G401.6 (cell line): ENCODE measurements at regions not wholly inside any gene's neighbourhood (a gene's known extent, or its start where the extent isn't known, plus 50 kb on each side); places are given as distances from the start of the nearest gene placed in this dataset.

Experiments
- FAIRE-seq: peaks from 2 replicates; lab custom pipeline; 2012; peaks lifted over from hg19 to GRCh38; lab: Jason Lieb, UNC

DNA sequence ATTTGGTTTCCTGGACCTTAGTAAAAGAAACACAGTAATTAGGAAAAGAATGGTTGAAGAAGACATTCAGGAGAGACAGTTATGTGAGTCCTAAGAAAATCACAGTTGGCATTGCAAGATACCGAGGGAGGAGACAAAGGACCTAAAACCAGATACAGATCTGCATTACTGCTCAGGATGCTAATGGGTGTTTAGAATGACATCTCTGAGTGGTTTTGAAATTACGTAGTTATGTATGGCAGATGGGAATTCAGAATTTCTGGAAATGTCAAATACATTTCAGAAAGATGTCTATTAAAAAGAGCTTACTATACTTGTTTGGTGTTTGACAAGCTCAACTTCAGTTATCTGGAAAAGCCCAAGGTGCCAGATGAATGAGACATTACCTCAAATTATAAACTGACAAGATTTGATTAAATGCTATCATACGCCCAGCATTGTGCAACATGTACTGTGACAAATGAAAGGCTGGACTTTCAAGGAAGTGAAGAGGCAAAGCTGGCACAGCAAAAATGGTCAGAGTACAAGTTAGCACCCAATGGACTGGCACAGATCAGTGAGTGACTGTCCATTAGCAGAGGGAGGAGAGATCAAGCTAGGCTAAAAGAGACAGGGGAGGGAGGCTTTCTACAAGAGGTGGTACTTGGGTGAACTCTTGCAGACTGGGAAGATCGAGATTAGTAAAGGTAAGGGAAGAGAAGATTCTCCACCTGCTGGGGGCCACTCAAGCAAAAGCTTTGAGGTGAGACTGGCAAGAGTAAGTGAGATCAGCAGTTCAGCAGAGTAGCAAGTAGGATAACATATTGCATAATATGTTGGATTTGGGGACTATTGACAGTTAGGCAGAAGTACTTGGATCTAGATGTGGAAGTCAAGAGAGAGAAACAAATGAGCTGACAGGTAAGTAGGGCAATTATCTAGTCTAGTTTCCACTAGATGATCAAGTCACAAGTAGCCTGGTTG is 168.9 kb downstream of the CYRIA start:
- FAIRE-seq: no peak

DNA sequence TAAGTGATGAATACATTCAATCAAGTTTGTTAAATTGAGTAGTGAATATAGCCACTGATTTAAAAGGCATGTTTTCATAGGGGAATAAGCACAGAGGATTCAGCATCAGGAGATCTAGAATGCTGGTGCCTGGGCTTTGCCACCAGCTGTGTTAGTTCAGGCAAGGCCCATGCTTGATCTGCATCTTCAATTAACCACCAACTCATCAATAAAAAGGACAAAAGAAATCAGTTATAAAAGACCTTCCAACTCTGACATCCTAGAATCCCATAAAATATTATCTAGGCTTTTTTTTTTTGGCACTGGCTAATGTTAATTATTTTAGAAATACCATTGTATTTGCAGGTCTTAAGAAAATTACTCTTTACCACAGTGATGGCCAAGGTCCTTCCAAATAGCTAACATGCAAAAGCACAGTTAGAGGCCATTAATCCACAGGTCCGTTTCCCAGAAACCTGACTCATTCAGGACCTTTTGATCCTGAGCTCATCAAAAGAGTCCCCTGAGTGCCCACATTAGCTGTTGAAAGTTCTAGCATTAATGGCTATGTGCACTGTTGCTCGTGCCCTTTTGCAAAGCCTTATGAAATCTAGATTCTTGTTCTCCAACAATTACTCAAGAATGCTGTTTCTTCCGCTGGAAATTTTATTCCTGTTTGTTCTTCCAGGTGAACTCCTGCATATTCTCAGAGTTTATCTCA is 170.0 kb downstream of the CYRIA start:
- no peak for FAIRE-seq

DNA sequence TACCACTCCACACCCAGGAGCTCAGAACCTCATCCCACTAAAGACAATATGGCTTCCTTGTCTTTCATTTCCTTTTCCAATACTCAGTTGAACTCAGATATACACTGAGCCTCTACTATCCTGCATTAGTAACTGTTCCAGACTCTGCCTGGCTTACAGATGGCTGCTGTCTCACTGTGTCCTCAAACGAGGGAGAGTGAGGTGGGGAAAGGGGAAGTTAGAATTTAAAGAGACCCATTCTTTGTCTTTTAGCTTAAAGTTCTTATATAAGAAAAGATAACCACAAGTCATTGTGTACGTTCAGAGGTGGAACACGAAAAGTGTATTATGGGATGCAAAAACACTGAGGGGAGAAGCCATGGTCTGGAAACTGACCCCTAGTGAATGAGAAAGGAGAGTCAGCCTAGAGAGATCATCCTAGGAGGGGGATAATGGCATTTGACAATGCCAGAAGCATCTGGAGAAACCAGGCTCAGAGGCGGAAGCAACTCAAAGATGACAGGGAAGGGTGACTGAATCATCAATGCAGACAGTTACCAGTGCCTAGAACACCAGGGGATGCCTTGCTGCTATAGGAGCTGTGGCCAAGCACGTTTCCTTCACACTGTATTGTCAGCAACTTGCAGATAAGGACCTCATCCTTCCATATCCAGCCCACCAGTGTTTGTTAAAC is 170.7 kb downstream of the CYRIA start:
- FAIRE-seq: no peak

DNA sequence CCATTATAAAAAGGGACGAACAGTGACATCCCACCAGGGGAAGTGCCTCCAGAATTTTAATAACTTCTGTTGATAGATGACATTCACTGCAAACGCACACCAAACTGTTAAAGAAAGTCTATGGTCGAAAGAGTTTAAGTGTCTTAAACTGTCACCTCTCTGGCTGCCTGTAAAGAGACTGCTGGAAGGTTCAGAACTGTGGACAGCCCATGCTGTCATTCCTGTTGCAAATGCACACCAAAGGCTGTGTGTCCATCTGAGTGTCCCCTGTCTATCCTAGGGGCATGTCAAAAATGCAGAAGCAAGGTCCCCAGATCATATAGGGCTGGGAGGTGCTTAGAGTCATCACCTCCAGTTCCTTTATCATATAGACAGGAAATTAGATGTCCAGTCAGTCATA is 171.8 kb downstream of the CYRIA start:
- FAIRE-seq: no peak

DNA sequence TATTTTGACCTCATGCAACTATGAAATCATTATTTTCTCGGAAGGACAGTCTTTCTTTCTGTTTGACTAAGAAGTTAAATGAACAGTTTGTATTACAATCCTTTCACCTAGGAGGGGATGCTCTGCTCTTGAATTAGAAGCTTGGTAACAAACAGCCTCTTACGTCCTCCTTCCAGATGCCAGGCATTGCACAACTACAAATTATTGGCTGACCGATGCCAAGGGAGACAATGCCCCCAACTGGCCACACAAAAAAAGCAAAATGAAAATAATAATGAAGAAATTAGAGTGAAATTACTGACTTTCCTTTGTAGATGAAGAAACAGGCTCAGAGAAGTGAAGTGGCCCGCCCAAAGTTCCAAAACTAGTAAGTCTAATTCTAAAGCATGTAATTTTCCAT is 177.9 kb downstream of the CYRIA start:
- FAIRE-seq: no peak

GRCh38 chr2:16485251-16485650 is 180.4 kb downstream of the CYRIA start:
- no peak for FAIRE-seq

DNA sequence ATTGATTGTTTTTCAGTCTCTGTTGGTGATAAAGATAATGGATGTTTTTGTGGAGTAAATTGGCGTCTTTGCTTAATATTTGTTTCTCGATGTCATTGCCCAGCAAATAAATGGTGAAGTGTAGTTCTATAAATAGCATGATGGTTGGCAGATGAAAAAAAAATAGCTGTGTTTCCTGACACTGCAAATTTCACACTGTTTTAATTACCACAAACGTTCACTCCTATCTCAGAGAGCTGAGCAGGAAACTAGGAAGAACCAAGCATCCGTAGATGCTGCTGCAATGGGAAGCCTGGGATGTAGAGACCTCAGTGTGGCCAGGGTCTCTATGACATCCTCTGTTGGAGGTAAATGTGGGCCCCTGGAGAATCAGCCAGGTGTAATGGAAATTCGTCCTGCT is 183.2 kb downstream of the CYRIA start:
- FAIRE-seq: no peak

GRCh38 chr2:16481351-16481750 is 184.3 kb downstream of the CYRIA start:
- no peak for FAIRE-seq

DNA sequence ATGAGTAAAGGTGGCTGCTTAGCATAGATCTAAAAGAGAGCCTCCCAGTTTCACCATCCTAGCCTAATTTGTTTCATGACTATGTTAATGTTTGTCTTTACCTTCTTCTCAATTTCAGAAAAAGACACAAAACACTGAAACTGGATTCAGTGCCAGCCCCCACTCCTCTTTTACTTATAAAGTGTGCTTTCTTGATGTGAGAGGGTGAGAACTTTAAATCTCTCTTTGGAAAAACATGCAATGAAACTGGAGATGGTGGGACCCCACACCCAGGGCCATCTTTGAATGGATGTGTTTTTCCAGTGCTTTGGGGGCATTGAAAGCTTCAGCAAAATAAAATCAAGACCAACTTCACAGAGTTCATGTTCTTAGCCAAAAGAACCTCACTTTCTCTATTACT is 185.9 kb downstream of the CYRIA start:
- FAIRE-seq: no peak

DNA sequence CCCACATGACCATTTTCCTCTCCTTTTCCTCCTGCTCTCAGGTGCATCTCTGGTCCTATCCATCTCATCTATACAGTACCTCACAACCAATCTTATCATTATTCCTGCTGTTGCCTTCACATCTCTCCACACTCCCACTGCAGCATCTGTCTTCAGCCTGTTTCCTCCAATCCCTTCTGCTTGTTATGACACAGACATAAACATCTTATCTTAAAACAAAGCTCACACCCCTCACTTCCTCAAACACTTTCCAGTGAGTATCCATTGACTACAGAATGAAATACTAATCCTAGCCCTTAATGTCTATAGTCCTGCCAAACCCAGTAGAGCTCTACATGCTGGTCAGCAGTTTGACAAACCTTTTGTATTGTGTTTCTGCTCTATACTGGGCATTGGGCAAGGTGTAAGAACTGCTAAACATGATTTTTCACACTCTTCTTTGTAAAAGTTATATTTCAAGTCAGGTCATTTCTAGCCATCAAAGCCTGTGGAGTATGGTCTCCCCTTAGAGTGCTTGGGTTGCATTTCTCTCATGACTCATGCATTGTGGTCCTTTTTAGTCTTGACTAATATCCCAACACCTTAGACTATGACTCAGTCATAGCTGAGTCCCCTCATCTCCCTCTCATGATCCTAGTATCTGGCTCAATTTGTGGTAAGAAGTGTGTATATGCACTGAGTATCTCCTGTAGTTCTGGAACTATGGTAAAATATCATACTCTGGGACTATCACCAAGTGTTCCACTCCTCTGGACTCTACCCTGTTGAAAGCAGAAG is 187.0 kb downstream of the CYRIA start:
- no peak for FAIRE-seq

- no peak for FAIRE-seq
Observed at GRCh38 chr2:16477648-16478047, 188.0 kb downstream of the CYRIA start.

DNA sequence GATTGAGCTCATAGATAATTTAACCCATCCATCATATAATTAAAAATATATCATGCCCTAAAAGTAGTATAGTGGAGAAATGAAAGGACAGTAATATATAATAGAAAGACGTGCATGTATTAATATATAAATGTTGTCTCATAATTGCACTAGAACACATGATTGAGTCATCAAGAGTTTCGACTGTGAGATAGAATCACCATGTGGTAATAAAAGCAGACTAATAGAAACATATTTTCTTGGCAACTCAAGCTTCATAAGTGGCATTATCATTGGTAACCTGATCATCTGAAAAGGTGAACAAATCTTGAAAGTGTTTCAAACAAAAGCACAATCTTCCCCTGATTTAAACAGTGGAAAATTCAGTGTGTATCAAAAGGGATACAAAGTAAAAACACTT is 188.8 kb downstream of the CYRIA start:
- FAIRE-seq: no peak

DNA sequence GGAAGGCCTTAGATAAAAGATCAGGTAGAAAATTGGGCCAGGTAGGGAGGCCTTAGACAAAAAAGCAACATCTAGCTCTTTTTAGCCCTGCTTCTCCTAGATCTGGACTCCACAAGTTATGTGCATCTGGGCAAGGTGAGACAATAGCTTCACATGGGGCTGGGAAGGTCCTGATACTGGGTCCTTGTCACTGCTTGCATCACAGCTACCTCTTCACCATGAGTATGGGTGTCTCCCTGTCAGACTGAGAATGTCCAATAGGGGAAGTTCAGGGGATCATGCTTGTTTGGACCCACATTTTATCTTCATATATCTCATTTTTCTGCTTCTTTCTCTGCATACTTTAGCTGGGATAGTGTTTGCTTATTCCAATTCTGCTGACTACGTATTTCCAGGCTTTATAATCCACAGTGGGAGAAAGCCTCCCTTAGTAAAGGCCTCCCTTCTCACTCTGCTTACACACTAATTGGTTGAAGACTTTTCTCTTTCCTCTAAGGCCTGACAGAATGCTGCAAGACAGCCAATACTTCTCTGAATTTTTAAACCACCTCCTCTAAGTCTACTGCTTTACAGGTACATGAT is 189.6 kb downstream of the CYRIA start:
- FAIRE-seq: no peak

GRCh38 chr2:16475586-16475985 is 190.0 kb downstream of the CYRIA start:
- no peak for FAIRE-seq

GRCh38 chr2:16473575-16473974 is 192.1 kb downstream of the CYRIA start:
- no peak for FAIRE-seq

- no peak for FAIRE-seq
Observed at GRCh38 chr2:16470936-16471490, 194.6 kb downstream of the CYRIA start.

DNA sequence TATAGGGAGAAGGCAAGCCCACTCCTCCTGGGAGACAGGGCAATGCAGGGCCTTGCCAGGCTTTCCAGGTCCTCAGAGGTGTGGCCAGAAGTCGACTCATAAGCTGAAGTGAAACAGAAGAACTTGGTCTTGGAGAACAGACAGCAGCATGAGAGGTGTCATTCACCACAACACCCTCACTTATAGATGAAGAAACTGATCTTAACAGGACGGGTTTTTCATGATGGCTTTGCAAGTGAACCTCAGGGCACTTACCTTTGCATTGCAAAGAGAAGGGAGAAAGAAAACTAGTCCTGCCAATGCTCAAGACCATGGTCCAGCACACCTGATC is 198.8 kb downstream of the CYRIA start:
- no peak for FAIRE-seq

DNA sequence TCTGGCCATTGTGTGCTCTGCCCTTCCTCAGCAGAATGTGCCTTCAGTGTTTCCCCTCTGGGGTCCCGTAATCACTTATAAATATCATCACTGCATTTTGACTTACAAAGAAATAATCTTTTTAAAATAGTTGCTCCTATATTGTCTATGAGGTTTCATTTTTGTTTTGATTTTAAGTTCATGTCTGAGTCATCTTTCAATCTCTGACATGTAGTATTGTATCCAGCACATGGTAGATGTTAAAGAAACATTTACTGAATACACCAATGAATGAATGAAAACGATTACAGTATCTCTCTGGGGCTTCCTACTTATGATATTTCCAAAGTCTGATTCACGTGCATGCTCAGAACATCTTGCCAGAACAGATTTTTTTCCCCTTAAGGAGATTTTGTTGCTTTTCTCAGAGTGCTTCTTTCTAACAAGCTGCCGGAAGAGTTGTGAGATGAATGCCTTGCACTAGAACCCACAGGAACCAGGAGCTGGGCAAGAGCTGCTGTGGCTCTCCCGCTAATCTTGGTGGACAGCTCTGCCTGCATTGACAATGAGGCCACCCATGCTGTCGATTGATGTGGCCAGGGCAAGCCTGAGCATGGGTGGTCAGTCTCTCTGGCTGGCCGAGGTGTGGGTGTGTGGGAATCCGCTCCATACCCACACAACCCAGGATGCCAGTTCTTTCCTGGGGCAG is 199.4 kb downstream of the CYRIA start:
- FAIRE-seq: no peak

DNA sequence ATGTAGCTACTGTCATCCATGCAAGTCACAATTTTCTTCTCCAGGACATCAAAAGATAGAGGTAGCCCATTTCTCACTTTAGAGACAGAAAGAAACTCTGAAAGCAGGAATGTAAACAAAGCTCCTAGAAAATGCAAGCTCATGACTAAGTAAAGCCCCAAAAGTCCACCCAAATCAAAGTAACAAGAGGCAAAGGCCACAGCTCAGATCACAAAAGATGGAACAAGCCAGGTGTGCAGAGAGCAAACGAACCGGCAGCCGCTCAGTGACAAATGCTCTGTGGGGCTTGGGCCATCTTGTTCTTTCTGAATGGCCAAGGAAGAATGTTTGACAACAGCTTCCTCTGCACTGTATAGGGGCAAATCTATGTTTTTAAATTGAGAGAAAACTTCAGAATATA is 201.0 kb downstream of the CYRIA start:
- no peak for FAIRE-seq

DNA sequence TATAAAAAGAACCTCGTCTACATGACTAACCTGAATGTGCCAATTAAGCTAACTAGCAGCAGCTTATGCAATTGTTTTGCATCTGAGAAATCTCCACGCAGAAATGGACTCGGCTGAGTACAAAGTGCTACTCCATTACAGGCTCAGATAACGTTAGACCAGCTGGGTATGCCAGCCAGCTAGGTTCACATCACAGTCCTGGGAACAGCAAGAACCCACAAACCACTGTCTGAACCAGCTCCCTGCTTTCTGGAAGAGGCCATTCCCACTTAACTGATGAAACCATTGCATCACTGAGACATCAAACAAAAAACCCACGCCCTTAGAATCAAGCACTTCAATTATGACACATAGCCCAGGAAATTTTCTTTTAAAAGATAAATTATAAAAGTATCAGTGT is 202.7 kb downstream of the CYRIA start:
- no peak for FAIRE-seq

- FAIRE-seq: no peak
Observed at GRCh38 chr2:16461672-16462071, 204.0 kb downstream of the CYRIA start.
